ENCODE measurements at regions not wholly inside any gene's neighbourhood (a gene's known extent, or its start where the extent isn't known, plus 50 kb on each side); places are given as distances from the start of the nearest gene placed in this dataset.

DNA sequence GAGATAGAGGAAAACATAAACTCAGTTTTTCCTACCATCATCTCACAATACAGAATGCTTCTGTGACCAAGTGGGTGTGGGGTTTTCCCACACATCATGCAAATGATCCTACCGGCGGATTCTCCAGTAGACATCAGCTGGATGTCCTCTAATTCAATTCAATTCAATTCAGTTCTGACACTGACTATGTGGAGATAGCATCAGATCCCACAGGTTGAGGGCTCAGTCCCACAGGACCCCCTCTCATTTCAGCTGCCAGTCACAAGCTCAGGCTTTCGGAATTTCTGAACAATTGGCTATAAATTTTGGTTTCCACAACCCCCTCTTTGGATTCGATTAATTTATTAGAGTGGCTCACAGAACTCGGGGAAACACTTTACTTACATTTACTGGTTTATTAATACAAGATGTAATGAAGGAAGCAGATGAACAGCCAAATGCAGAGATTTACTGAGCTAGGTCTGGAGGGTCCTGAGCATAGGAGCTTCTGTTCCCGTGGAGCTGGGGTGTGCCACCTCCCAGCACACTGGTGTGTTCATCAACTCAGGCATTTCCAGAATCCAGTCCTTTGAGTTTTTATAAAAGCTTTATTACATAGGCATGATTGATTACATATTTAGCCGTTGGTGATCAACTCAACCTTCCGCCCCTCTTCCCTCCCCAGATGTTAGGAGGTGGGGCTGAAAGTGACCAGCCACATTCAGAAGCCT lies 350.1 kb downstream of the MYCN start:
- TF ChIP-seq, protein P1, sequence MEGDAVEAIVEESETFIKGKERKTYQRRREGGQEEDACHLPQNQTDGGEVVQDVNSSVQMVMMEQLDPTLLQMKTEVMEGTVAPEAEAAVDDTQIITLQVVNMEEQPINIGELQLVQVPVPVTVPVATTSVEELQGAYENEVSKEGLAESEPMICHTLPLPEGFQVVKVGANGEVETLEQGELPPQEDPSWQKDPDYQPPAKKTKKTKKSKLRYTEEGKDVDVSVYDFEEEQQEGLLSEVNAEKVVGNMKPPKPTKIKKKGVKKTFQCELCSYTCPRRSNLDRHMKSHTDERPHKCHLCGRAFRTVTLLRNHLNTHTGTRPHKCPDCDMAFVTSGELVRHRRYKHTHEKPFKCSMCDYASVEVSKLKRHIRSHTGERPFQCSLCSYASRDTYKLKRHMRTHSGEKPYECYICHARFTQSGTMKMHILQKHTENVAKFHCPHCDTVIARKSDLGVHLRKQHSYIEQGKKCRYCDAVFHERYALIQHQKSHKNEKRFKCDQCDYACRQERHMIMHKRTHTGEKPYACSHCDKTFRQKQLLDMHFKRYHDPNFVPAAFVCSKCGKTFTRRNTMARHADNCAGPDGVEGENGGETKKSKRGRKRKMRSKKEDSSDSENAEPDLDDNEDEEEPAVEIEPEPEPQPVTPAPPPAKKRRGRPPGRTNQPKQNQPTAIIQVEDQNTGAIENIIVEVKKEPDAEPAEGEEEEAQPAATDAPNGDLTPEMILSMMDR (IDR thresholded peaks at IDR 0.05): no peak
- no peak for TF ChIP-seq POLR2A (IDR thresholded peaks at IDR 0.05)
